Tibial nerve (tissue), 4 donors: ENCODE measurements at regions not wholly inside any gene's neighbourhood (a gene's known extent, or its start where the extent isn't known, plus 50 kb on each side); places are given as distances from the start of the nearest gene placed in this dataset.

ENCODE experiments used
- DNase-seq, 2 donors: peaks; one replicate each; pipeline ENCODE4 v3.0.0-alpha.2; 2019; ENCODE audit warnings: low spot score in 2 of 2
- H3K27ac ChIP-seq, 4 donors: fragments of 200-600 bp; sonication (generic) in 3 of 4; one replicate each; pipeline ENCODE4 v1.5.1; 2017 to 2019; ENCODE audit warnings: mild to moderate bottlenecking in 1 of 4
- H3K27me3 ChIP-seq, 2 donors: fragments of 200-600 bp; sonication (generic) in 1 of 2; one replicate each; pipeline versions ENCODE4 v1.5.1 to v1.6.0; 2017 to 2019
- H3K36me3 ChIP-seq, 3 donors: fragments of 200-600 bp; sonication (generic); one replicate each; pipeline ENCODE4 v1.5.1; 2018 to 2019
- H3K4me1 ChIP-seq, 4 donors: fragments of 200-600 bp; sonication (generic) in 3 of 4; one replicate each; pipeline ENCODE4 v1.5.1; 2017 to 2019
- H3K4me3 ChIP-seq, 4 donors: fragments of 200-600 bp; sonication (generic) in 3 of 4; one replicate each; pipeline ENCODE4 v1.5.1; 2017 to 2019; ENCODE audit warnings: mild to moderate bottlenecking in 1 of 4, moderate library complexity in 1 of 4
- H3K9me3 ChIP-seq, 4 donors: fragments of 200-600 bp; sonication (generic) in 3 of 4; one replicate each; pipeline ENCODE4 v1.5.1; 2017 to 2019
- CTCF ChIP-seq, 5 experiments: fragments of 200-600 bp in 3 of 5; fragments of 450-650 bp in 2 of 5; sonication (generic) in 3 of 5; IDR thresholded peaks; one replicate each; pipeline ENCODE4 v1.5.1; 2016 to 2019; ENCODE audit warnings: antibody characterized with exemption in 5 of 5, mild to moderate bottlenecking in 3 of 5, moderate library complexity in 2 of 5
- EP300 ChIP-seq, 2 donors: sonication (generic); formaldehyde crosslinking; IDR thresholded peaks; one replicate each; pipeline ENCODE4 v1.6.1; 2017; ENCODE audit warnings: antibody characterized with exemption in 2 of 2, mild to moderate bottlenecking in 1 of 2
- POLR2A ChIP-seq, 2 donors: fragments of 450-650 bp; IDR thresholded peaks; one replicate each; pipeline ENCODE4 v1.6.1; 2017; ENCODE audit warnings: antibody characterized with exemption in 2 of 2, mild to moderate bottlenecking in 2 of 2, moderate library complexity in 2 of 2
- WGBS, 2 donors: methylation state at CpG; one replicate each; pipeline ENCODE4 v1.1.5; 2018; 5-methylcytosine and 5-hydroxymethylcytosine counted together

DNA sequence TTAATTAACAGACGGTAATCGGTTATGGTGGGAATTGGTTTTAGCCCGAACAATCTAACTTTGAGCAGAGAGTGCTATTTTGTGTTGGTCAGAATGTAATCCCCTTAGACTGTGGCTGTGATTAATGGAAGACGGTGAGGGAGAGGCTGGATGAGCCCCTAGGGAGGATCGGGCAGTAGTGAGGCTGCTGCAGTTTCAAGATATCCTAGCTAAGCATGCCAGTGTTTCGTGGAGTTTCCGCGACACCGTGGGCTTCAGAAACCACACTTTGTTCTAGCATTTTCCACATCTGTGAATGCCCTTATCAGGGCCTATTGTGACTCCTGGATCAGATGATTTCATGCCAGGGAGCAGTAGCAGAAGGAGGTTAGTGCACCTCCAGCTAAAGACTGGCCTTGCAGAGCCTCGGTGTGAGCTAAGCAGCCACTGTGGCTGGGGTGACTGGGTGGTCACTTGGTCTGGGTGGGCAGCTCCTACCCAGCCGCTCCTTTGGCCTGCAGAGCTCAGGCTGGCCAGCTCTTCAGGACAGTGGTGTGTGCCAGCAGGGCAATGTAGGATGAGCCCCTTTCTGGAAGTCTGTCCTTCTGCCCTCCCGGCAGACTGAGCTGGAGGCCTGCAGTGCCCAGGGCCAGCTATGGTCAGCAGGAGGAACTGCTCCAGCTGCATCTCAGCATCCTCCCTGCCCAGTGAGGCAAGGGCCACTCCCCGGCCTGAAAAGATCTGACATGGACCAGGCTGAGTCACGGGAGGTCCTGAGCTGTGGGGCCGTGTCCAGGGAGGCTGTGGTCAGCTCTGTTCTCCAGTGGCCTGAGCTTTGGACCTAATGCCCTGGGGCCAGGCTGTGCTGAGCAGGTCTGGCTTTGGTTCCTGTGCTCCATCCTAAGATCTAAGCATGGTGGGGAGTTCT, 142.6 kb upstream of the GPC1 start:
- Histone ChIP-seq H3K36me3 (no peaks in the 10 kb centered on the region), H3K9me3 (no peaks in the 10 kb centered on the region), H3K4me3 (no peak overlapping the region), H3K27me3 (no peaks in the 10 kb centered on the region), H3K4me1 (peaks cover 0 to 6% (median 0%) of the 10 kb centered on the region in 4 donors), H3K27ac (no peak overlapping the region)
- TF ChIP-seq POLR2A (IDR thresholded peaks at IDR 0.05) (no peak), EP300 (IDR thresholded peaks at IDR 0.05) (no peak), CTCF (IDR thresholded peaks at IDR 0.05) (no peak)
- DNase-seq = peak in 1 of 2 donors; percentile 2
- WGBS, 2 donors = 72 to 83% methylated on average over 14 to 15 of the region's 15 CpGs

DNA sequence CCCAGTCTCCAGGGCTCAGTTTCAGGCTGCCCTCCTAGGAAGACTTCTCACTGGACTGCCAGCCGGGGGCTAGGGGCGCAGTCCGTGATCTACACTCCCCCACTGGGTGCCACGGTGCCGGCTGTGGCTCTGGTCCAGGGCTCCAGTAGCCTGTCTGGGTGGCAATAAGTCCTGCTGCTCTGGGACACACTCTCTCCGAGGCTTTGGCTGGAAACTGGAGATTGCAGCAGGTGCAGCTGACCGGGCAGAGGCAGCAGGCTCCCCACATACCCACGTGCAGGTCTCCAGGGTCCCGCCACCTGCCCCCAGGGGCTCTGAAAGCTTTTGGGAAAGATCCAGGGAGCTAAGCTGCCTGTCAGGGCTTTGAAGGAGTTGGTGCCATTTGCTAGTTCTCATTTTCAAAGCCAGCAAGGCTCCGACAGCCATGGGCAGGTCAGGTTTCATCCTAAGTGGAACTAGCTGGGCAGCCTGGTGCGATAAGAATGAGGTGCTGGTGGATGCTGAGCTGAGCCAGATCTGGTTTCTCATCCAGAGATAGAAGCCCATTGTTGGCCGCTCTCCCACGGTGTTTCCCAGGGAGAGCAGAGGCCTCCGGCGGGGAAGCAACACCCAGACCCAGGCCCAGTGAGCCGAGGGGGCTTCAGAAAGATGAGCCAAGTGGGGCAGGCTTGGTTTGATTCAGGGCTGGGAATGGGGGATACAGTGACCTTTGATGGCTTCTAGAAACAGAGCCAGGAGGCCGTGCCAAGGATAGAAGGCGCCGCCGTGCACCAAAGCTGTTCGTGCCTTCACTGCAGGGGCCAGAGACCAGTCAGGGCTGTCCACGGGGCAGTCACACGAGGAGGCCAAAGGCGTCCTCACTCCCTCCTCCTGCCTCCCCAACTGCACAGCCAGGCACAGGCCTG, 141.7 kb upstream of the GPC1 start:
- Histone ChIP-seq H3K4me1 (peaks cover 0 to 6% (median 0%) of the 10 kb centered on the region in 4 donors), H3K9me3 (no peaks in the 10 kb centered on the region), H3K36me3 (no peaks in the 10 kb centered on the region), H3K4me3 (no peak overlapping the region), H3K27me3 (no peaks in the 10 kb centered on the region), H3K27ac (no peak overlapping the region)
- 76 to 79% methylated on average over 15 to 18 of the region's 24 CpGs for WGBS, 2 donors
- TF ChIP-seq POLR2A (IDR thresholded peaks at IDR 0.05) (no peak), CTCF (IDR thresholded peaks at IDR 0.05) (no peak), EP300 (IDR thresholded peaks at IDR 0.05) (no peak)
- peak in 1 of 2 donors; percentile 2 for DNase-seq

- DNase-seq = no peak
- 82 to 88% methylated on average over 5 of the region's 5 CpGs for WGBS, 2 donors
- Histone ChIP-seq H3K27ac (no peak overlapping the region), H3K4me3 (no peak overlapping the region), H3K9me3 (no peaks in the 10 kb centered on the region), H3K27me3 (no peaks in the 10 kb centered on the region), H3K4me1 (peaks cover 0 to 6% (median 0%) of the 10 kb centered on the region in 4 donors), H3K36me3 (no peaks in the 10 kb centered on the region)
- no peak for TF ChIP-seq CTCF (IDR thresholded peaks at IDR 0.05)
- TF ChIP-seq EP300 (IDR thresholded peaks at IDR 0.05) = no peak
- TF ChIP-seq POLR2A (IDR thresholded peaks at IDR 0.05) = no peak
Observed at GRCh38 chr2:240294514-240294913, 140.9 kb upstream of the GPC1 start.

DNA sequence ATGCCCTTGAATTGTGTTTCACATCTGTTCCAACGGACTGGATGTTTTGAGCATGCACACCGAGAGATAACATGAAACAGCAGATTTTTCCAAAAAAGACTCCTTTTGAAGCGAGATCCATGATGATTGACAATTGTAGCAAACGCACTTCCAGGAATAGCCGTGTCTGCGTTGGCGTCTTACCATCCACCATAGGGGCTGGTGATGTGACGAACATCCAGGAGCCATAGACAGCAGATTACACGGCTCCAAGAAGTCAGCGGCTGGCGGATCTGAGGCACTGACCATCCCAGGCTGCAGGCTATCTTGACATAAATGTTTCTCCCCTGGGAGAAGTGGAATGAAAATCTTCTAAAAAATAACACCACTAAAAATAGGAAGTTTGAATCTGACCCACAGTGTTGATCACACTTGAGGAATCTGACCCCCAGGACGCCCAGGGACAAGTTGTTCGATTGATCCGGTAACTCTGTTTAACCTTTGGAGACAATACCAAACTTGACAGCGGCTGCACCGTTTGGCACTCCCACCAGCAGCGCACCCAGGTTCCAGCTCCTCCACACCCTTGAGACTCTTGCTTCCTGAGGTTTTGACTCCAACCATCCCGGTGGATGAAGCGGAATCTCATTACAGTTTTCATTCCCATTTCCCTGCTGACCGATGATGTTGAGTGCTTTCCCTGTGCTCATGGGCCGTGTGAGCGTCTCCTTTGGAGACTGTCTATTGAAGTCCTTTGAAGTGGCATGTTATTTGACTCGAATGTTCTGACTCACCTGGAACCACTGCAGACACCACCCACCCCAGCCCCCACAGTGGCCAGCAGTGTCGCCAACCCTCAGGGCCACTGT, 140.0 kb upstream of the GPC1 start:
- Histone ChIP-seq H3K36me3 (no peaks in the 10 kb centered on the region), H3K4me1 (peaks cover 0 to 6% (median 0%) of the 10 kb centered on the region in 4 donors), H3K4me3 (no peak overlapping the region), H3K27me3 (no peaks in the 10 kb centered on the region), H3K27ac (no peak overlapping the region), H3K9me3 (no peaks in the 10 kb centered on the region)
- TF ChIP-seq POLR2A (IDR thresholded peaks at IDR 0.05) (no peak), EP300 (IDR thresholded peaks at IDR 0.05) (no peak), CTCF (IDR thresholded peaks at IDR 0.05) (no peak)
- DNase-seq = peak in 1 of 2 donors; percentile 2
- WGBS, 2 donors = 81 to 82% methylated on average over 23 to 24 of the region's 24 CpGs
